ENCODE measurements at regions not wholly inside any gene's neighbourhood (a gene's known extent, or its start where the extent isn't known, plus 50 kb on each side); places are given as distances from the start of the nearest gene placed in this dataset.
A peak's percentile ranks its signal among the peaks of the same experiment; 100 is the strongest.

DNA sequence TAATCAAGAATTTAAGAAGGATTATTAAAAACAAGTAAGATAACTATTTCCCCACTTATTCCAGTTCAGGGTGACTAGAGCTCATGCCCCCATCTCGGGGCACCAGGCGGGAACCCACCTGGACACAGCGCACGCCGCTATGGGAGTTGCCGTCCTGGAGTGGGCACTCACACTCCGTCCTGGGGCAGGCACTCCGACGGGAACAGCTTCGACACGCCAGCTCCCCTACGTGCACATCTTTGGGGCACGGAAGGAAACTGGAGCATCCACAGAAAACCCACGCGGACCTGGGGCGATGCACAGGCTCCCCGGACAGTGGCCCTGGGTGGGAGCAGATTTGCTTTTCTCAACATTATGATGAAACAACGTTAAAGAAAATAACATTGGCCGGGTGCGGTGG lies 52.0 kb upstream of the GATA5 start:
- no peak for DNase-seq

DNA sequence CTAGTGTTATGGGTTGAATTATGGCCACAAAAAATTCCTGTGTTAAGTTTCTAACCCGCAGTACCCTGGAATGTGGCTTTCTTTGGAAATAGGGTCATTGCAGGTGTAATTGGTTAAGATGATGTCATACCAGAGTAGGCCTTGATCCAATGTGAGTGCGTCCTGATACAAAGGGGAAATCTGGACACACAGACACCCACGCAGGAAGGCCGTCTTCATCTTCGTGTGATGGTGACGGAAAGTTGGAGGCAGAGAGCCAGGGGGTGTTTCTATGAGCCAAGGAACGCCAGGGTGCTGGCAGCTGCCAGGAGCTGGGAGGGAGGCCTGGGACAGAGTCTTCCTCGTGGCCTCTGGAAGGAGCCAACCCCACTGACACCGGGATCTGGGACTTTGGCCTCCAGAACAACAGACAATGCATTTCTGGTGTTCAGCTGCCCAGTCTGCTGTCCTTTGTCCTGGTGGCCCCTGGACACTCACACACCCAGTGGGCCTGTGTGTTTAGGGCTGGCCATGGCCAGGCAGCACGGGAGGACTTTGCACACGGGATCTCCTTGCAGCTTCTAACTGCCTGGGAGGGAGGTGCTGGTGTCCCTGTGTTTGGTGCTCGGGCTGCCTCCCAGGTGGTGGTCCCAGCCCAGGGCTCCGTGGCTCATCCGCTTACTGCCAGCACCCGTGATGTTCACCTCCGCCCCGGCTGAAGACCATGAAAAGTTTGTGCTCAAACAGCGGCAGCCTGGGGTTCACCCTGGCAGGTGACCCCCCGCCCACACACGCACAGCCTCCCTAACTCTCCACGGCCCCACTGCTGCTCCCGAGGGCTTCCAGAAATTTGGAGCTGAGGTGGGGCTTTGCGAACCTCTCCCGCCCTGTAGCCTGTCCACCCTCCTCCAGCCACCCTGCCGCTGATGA lies 53.4 kb upstream of the GATA5 start:
- no peak for DNase-seq

DNA sequence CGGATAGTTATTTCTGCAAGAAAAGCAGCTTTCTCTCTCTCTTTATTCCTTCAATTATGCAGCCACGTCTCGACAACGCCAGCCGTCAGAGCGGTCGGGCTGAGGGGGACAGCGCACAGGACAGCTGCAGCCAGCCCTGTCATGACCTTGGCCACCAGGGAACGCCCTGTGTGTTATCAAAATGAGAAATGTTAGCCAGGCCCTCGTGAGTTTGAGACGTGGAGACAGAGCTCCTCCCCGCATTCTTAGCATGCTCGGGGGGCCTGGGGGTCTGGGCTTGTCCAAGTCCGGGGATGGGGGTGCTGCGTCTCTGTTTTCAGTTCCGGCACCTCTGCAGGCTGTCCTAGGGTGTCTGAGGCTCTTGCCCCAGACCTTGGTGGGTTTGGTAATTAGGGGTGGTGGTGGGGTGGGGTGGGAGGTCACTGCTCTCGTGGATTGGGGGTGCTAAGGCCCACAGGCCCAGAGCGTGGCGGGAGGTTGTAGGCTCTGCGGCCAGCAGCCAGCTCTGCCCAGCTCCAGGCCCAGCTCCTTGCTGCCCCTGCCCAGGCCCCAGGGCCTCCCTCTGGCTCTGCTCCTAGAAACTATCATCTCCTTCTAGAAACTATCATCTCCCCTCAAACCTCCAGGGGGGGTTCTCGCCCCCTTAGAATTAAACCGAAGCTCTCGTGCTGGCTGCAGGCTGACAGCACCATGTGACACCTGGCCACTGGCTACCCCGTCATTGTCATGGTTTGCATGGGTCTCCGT lies 54.3 kb upstream of the GATA5 start:
- DNase-seq: no peak

DNA sequence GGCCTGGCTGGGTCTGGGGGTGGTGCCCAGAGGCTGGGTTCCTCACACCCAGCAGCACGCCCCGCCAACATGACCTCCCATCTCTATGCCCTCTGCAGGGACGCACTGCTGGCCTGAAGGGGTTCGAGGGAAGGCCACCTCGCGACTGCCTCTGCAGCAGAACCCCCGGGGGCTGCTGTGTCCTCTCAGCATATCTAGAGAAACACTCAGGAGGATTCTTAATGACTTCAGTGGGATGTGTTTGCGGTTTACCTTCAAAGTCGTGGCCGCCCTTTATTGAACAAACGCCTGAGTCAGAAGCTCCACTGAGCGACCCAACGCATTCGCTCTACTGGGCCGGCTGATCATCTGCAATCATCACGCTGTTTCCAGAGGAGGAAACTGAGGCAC lies 54.8 kb upstream of the GATA5 start:
- DNase-seq: no peak

DNA sequence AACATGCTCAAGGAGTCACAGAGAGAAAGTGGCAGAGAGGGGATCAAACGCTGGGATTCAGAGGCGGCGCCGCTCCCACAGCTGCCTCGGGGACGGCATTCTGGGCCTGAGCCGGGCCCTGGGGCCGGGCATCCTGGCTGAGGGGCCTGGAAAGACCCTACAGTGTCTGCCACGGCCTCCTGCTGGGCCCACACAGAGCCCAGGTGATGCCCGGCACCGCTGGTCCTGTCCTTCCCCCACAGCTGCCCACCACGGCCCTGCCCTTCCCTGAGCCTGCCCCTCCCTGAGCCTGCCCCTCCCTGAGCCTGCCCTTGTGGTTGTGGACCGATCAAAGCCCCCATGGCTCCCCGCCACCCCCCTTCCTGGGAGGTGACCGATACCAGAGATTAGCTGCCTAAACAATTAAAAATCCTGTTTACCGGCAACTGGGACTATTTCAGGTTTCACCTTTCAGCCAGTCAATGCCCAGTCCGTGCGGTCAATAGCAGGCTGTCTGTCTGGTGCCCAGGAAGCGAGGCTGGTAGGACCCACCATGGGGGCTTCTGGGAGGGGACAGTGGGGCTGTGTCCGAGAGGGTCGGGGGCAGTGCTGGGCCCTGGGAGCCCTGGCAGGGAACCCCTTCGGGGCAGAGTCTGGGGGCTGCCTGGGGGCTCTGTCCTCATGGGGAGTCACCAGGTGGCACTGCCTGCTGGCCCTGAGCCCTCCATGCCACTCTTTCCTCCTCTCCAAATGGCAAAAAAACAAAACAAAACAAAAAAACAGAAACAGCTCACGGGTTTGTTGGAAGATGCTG lies 55.4 kb upstream of the GATA5 start:
- DNase-seq: no peak

DNA sequence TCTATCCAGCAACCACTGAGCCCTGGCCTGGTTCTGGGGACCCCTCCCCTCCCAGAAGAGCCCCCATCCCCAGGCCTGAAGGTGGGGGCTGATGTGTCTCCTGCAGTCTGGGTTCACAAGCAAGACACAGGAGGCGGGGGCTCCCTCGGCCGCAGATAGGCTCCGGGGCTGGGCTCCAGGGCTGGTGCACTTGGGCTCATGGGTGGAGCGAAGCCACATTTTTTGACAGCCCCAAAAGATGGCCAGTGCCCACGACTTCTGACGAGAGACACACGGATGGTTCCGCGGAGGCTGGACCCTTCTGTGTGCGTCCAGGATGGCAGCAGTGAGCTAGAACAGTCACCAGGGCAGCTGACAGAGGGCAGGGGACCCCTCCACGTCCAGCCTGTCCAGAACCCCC lies 57.1 kb upstream of the GATA5 start:
- no peak for DNase-seq

DNA sequence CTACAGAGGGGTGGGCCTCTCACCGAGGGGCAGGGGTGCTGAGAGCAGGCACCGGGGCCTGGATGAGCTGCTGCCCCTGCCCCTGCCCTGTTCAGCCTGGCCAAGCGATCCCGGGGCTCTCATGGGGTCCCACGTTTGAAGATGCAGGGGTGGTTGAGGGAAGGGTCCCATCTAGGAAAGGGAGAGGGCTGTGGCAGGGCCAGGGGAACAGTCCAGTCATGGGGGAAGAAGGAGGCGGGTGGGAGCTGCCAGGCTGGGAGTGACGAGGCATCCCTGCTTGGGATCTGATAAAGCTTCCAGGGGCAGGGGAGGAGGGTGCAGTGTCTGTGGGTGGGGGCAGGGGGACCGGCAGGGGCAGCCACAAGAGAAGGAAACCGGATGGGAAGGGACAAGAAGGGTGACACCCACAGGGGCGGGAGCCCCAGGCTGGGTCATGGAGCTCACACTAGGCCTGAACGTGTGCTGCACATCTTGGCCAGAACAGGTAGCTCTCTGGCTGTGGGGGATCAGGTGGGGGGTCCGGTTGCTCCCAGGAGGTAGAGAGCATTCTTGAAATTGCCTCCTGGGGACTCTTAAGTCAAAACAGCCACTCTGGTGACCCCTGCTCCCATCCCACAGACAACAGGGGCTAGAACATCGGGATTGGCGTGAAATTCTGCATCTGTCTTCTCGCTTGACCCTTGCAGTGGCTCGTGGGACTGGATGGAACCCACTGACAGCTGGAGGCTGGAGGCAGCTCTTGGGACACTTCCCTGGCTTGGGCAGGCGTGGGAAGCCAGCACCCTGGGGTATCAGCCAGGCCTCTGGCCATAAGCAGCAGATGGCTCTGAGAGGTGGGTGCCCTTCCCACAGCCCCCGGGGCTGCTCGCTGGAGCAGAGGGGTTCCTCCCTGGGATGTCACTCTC lies 58.0 kb upstream of the GATA5 start:
- DNase-seq: no peak

DNA sequence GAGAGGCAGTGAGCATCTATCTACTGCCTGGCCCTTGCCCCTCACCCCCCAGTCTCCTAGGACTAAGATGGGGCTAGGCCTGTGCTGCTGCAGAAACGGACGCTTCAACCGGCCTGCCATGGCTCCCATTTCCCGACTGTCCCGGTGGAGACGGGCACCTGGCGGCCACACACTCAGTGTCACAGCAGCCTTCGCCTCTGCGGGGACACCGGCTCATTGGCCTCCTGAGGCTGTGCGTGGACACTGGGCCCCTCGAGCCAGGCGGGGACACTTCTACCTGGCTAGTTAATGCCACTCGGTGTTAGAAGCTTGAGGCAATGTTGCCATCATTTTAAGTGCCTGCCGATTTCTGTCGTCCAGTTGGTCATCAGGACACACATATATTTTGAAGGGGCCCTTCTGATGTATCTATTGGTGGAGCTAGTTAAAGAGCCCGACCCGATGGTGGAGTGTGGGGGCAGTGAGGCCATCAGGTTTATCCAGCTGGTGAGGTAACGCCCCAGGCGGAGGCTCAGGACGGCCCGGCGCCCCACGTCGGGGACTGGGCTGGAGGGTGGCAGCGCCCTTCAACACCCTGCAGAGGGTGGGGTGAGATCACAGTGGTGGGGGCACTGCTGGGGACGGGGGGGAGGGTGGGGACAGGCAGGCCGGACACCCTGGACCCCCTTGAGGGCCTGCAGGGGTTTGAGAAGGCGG lies 58.9 kb upstream of the GATA5 start:
- DNase-seq: no peak

DNA sequence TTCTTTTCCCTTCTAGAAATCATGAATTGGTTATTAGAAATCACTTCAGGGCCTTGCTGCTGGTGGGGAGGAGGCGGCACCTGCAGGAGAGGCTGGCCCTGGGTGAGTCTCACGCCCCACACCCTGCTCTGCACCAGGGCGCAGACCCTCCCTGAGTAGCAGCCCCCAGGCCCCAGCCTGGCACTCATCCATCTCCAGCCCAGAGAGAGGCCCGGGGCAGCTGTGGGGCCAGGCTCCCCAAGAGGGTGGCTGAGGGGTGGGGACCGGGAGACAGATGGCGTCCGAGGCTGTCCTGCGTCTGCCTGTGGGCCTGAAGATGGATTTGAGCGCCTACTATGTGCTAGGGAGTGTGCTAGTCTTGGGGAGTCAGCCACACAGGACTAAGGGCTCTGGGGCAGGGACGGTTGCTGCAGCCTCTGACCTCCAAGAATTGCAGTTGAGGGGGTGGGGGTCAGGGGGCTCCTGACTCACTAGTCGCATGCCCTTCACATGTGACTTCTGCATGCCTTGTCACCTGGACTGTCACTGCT lies 59.6 kb upstream of the GATA5 start:
- DNase-seq: no peak

DNA sequence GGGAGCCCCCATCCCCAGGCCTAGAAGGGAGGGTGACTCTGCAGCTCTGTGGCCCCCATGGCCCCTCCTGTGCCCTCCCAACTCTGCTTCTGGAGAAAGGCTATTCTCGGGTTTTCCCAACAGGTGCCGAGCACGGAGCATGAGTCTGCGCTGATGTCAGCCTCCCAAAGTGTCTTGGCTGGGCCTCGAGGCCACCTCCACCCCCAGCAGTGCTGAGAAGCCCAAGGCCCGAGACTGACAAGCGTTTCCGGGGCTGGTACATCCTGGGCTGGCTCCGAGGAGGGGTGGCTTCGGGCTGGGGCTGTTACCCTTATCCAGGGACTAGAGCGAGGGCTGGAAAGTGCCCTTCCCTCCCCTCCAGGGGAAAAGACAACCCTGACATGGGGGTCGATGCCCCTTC lies 60.2 kb upstream of the GATA5 start:
- no peak for DNase-seq

DNA sequence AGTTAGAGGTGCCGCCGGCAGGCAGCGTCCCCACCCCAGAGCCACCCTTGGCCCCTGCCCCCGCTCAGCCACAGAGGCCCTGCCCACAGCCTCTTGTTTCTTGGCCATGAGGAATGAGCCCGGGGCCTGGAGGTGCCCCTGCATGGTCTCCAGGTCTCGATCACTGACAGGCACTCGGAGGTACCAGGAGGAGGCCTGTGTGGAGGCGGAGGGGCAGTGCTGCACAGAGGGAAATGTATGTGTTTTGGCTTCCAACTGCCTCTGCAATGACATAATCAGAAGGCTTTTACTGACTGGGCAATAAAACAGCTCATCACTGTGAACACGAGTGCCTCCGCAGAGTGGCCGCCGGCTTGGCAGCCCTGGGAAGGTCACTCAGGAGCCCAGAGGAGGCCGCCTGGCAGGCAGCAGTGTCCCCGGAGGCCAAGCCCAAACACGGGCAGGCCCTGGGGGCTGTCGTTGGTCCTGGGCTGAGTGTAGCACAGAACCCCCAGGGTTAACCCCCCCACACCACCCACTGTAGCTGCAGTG lies 61.1 kb upstream of the GATA5 start:
- DNase-seq: peak; percentile 53

DNA sequence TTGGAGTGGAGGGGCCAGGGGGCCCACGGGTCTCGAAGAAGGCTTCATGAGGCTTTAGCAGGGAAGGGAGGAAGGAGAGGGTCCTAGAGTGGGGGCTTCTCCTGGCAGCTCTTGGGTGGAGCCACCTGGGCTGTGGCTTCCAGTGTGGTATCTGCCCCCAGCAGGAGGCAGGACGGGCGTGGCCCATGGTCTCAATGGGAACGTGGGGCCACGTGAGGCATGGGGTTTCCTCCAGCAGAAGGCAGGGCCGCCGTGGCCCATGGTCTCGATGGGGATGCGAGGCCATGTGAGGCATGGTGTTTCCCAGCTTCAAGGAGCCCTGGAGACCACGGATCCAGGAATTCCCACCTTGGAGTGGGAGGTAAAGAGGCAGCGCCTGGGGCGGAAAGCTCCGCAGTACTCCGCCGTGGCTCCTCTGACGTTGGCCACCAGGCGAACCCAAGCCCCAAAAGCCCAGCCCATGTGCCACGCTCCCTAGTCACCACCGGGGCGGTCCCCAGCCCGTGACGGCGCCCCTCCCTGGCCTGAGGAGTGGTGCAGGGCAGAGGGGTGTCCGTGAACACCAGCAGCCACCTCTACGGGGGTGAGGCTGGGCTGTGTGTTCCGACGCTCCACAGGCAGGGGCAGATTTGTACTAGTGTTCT lies 62.0 kb upstream of the GATA5 start:
- no peak for DNase-seq

DNA sequence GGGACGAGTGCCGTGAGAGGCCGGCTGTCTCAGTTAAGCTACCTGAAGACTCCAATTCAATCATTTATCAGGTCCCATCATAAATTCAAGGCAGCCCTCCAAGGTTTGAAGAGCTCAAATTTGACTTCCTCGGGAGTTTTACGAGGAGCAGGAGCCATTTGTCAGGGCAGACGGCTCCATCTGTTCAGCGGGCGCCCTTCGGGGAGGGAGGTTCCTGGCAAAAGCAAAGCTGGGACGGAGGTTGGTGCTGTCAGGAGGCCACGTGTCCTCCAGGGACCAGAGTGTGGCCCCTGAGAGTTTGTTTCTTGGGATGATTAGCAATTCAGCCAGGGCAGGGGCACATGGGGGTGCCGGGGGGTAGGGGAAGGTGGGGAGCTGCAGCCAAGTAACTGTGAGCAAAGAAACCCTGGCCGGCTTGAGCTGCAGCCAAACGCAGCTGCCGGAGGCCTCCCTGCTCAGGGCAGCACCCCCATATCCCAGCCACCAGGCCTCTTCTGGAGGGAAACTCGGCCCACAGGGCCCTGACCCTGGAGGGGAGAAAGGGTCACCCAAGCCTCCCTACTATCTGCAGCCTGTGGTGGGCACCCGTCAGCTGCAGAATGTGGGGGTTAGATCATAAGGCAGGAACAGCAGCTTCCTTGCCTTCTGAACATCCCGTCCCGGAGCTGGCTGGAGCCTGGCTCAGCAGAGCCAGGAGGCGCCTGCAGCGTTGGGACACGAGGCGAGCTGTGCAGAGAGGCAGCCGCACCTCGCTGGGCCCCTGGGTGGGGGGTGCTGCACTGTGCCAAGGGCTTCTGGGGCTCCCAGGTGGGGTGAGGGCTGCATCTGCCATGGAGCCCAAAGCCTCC lies 63.6 kb upstream of the GATA5 start:
- DNase-seq: no peak

DNA sequence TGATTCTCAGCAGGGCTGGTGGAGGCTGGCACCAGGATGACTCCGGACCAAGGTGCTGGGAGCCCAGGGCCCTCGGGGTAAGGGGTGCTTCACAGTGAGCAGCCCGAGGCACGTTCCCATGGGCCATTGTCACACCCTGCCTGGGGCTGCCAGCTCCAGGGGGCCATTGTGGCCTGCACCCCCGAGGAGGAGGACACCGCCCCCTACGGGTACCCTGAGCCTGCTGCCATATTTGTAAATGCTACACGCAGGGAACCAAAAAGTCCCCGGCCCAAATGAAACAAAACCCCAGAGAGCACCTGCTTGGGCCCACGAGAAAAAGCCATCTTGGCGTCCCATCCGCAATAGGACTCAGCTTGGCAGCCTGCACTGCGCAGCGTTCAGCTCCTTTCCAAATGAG lies 64.7 kb upstream of the GATA5 start:
- DNase-seq: no peak

DNA sequence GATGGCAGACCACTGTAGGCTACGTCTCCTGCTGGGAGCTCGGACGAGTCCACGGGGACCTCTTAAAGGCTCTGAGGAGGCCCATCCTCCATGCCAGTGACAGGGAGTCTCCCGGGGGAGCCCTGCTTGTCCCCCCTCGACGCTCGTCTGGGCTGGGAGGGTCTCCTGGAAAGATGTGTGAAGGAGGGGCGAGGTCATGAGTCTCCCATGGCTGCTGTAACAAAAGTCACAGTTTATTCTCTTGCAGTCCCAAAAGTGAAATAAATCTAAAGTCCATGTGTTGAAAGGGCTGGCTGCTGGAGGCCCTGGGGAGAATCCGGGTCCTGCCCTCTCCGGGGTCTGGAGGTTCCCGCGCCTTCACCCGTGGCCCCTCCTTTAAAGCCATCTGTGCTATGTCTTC lies 67.1 kb upstream of the GATA5 start:
- DNase-seq: no peak

DNA sequence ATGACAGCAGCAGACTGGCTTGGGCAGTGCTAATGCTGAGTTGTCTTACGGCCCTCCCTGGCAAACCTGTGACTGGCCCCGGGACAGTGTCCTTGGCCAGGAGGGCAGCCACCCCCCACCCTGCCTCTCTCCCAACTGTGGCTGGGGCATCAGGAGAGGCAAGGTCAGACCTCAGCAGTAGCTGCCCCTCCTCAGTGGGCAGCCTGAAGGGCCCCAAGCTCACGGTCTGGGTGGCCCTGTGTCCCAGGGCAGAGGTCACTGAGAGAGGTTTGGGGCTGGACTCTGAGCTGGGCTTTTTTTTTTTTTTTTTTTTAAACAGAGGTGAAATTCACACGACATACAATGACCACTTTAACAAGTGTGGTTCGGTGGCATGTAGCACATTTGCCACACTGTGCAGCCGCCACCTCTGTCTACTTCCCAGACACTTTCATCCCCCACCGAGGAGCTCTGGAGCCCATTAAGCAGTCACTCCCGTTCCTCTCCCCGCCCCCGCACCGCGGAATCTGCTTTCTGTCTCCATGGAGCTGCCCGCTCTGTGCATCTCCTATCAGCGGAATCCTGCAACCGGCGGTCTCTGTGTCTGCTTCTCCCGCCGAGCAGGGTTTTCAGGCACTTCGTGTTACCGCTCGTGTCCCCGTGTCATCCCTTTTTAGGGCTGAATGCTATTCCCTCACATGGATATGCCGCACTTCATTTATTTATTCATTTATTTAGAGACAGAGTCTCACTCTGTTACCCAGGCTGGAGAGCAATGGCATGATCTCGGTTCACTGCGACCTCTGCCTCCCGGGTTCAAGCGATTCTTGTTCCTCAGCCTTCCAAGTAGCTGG lies 67.9 kb upstream of the GATA5 start:
- no peak for DNase-seq

DNA sequence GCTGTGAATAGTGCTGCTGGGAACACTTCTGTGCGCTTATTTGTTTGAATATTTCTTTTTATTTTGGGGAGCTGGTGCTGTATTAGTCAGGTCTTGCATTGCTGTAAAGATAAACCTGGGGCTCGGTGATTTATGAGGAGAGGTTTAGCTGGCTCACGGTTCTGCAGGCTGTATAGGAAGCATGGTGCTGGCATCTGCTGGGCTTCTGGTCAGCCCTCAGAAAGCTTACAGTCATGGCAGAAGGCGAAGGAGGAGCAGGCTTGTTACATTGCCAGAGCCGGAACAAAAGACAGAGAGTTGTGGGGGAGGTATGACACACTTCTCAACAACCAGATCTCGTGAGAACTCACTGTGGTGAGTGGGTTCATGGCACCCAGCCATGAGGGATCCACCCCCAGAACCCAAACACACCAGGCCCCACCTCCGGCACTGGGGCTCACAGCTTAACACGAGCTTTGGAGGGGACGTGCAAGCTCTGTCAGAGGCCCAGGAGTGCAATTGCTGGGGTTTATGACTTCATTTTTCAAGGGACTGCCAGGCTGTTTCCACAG lies 68.8 kb upstream of the GATA5 start:
- no peak for DNase-seq

DNA sequence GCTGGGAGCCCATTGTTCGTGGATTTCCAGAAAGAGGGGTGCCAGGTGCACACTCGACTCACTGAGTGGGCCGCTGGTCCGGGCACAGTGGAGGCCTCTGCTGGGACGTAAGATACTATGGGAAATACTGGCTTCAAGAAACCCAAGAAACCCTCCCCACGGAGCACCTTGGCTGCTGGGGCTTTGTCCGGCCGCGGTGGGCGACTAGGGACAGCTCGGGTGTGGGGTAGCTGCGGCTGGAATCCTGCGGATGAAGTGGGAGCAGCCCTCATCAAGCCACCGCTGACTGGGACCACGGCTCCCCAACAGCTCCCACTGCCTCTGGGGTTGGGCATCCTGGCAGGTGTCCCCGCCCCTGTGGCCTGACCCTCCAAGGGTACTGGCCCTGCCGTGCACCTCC lies 69.5 kb upstream of the GATA5 start:
- DNase-seq: no peak
